NCI-H82 treated with DMSO at 0.1 percent for 48 hours (cell line): ENCODE measurements at regions not wholly inside any gene's neighbourhood (a gene's known extent, or its start where the extent isn't known, plus 50 kb on each side); places are given as distances from the start of the nearest gene placed in this dataset.

Source experiments
- DNase-seq: peaks from one replicate; lab custom pipeline; 2025; ENCODE audit not compliant: unreplicated experiment; lab: John Stamatoyannopoulos, UW

GRCh38 chr1:191959856-191960255, 198.4 kb upstream of the RGS18 start:
- no peak for DNase-seq

GRCh38 chr1:191963286-191963685, 195.0 kb upstream of the RGS18 start:
- DNase-seq = no peak

GRCh38 chr1:191963781-191964455, 194.3 kb upstream of the RGS18 start:
- DNase-seq = no peak

GRCh38 chr1:191969290-191969689, 189.0 kb upstream of the RGS18 start:
- DNase-seq = no peak

- DNase-seq = no peak
These were observed 188.1 kb upstream of the RGS18 start for GRCh38 chr1:191970116-191970515.

GRCh38 chr1:191971447-191971846, 186.8 kb upstream of the RGS18 start:
- no peak for DNase-seq

GRCh38 chr1:191974004-191974403, 184.3 kb upstream of the RGS18 start:
- no peak for DNase-seq

- DNase-seq = no peak
These were observed 180.3 kb upstream of the RGS18 start for GRCh38 chr1:191977874-191978506.

GRCh38 chr1:191984856-191985255, 173.4 kb upstream of the RGS18 start:
- no peak for DNase-seq

- DNase-seq = no peak
These were observed 166.1 kb upstream of the RGS18 start for GRCh38 chr1:191992118-191992517.

- peak; percentile 31 for DNase-seq
These were observed 164.7 kb upstream of the RGS18 start for GRCh38 chr1:191993549-191993948.

GRCh38 chr1:192002063-192002462, 156.2 kb upstream of the RGS18 start:
- DNase-seq = no peak

- no peak for DNase-seq
These were observed 154.8 kb upstream of the RGS18 start for GRCh38 chr1:192003295-192004077.

GRCh38 chr1:192005976-192006375, 152.3 kb upstream of the RGS18 start:
- DNase-seq = no peak

- DNase-seq = no peak
These were observed 149.9 kb upstream of the RGS18 start for GRCh38 chr1:192008281-192008825.

GRCh38 chr1:192010406-192010805, 147.9 kb upstream of the RGS18 start:
- DNase-seq = no peak

- DNase-seq = no peak
These were observed 146.7 kb upstream of the RGS18 start for GRCh38 chr1:192011525-192011924.

- no peak for DNase-seq
These were observed 135.4 kb upstream of the RGS18 start for GRCh38 chr1:192022827-192023226.

- DNase-seq = no peak
These were observed 133.4 kb upstream of the RGS18 start for GRCh38 chr1:192024881-192025280.

GRCh38 chr1:192038567-192038966, 119.7 kb upstream of the RGS18 start:
- no peak for DNase-seq

- DNase-seq = no peak
These were observed 113.1 kb upstream of the RGS18 start for GRCh38 chr1:192045131-192045530.

GRCh38 chr1:192053531-192053971, 104.7 kb upstream of the RGS18 start:
- no peak for DNase-seq
